Glutamatergic neuron (in vitro differentiated cells): ENCODE measurements at regions not wholly inside any gene's neighbourhood (a gene's known extent, or its start where the extent isn't known, plus 50 kb on each side); places are given as distances from the start of the nearest gene placed in this dataset.
"Not testable (repeated sequence)": the region's sequence is repeated elsewhere in the genome, so short reads cannot be mapped to it uniquely, and the experiment has no call there.

Source experiments
- DNase-seq: peaks from one replicate; pipeline ENCODE4 v3.0.0; 2022
- H3K27ac Mint-ChIP-seq: one replicate; pipeline ENCODE4 v1.8.0; 2020; ENCODE audit warnings: mild to moderate bottlenecking, mixed read lengths, inconsistent platforms; ENCODE audit not compliant: unreplicated experiment
- H3K27me3 Mint-ChIP-seq: one replicate; pipeline ENCODE4 v1.8.0; 2020; ENCODE audit warnings: mild to moderate bottlenecking, moderate library complexity, mixed read lengths, inconsistent platforms; ENCODE audit not compliant: unreplicated experiment
- H3K36me3 Mint-ChIP-seq: one replicate; pipeline ENCODE4 v1.8.0; 2020; ENCODE audit warnings: mild to moderate bottlenecking, mixed read lengths, inconsistent platforms; ENCODE audit not compliant: unreplicated experiment
- H3K4me1 Mint-ChIP-seq: one replicate; pipeline ENCODE4 v1.8.0; 2020; ENCODE audit warnings: mild to moderate bottlenecking, low read depth, mixed read lengths, inconsistent platforms; ENCODE audit not compliant: unreplicated experiment
- H3K4me3 Mint-ChIP-seq: one replicate; pipeline ENCODE4 v1.8.0; 2020; ENCODE audit warnings: mild to moderate bottlenecking, mixed read lengths, inconsistent platforms; ENCODE audit not compliant: unreplicated experiment
- H3K9me3 Mint-ChIP-seq: one replicate; pipeline ENCODE4 v1.8.0; 2020; ENCODE audit warnings: mild to moderate bottlenecking, moderate library complexity, mixed read lengths, inconsistent platforms; ENCODE audit not compliant: unreplicated experiment
- TF ChIP-seq, protein P1 (sequence below): fragments of 200-600 bp; sonication (generic); IDR thresholded peaks from one replicate; pipeline ENCODE4 v1.5.0; 2021; ENCODE audit not compliant: partially characterized antibody, unreplicated experiment

GRCh38 chr17:72380737-72381136 lies 259.9 kb downstream of the SOX9 start:
- H3K4me1 Mint-ChIP-seq = peaks cover 28% of the 10 kb centered on the region
- H3K4me3 Mint-ChIP-seq = no peak overlapping the region
- TF ChIP-seq, protein P1, sequence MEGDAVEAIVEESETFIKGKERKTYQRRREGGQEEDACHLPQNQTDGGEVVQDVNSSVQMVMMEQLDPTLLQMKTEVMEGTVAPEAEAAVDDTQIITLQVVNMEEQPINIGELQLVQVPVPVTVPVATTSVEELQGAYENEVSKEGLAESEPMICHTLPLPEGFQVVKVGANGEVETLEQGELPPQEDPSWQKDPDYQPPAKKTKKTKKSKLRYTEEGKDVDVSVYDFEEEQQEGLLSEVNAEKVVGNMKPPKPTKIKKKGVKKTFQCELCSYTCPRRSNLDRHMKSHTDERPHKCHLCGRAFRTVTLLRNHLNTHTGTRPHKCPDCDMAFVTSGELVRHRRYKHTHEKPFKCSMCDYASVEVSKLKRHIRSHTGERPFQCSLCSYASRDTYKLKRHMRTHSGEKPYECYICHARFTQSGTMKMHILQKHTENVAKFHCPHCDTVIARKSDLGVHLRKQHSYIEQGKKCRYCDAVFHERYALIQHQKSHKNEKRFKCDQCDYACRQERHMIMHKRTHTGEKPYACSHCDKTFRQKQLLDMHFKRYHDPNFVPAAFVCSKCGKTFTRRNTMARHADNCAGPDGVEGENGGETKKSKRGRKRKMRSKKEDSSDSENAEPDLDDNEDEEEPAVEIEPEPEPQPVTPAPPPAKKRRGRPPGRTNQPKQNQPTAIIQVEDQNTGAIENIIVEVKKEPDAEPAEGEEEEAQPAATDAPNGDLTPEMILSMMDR = no peak
- DNase-seq = no peak
- H3K36me3 Mint-ChIP-seq = no peaks in the 10 kb centered on the region
- H3K27me3 Mint-ChIP-seq = peaks cover 6% of the 10 kb centered on the region
- peaks cover 6% of the 10 kb centered on the region for H3K9me3 Mint-ChIP-seq
- no peak overlapping the region for H3K27ac Mint-ChIP-seq

DNA sequence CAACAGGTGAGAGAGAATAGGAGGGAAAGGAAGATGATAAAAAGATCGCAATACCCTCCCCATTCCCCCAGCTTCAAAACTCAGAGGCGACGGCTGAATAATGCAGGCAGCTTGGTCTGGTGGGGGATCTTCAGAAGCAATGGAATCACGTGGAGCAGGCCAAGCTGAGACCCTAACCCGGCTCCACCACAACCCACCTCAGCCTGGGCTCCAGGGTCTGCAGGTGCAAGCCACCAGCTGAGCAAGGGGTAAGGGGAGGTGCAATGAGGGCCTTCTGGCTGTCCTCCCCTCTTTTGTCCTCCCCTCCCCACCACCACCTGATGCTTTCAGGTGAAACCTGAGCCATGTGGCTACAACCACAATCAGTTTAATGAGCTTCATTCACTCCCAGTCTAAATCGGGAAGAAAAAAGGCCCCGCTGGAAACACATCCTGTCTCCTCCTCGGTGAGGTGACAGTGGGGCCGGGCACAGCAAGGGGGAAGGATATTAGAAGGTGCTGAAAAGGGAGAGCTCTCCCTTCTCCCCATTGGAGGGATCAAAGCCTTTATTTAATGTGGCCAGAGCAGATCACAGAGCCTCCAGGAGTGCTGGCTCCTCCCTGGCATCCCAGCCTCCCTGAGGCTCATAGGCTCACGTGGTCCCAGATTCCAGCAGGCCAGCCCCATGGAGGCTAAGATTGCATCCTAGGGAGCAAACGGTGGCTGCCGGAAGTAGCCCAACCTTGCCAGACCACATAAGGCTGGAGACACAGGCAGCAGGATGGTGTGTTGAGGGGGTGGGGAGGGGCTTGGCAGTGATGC lies 261.0 kb downstream of the SOX9 start:
- H3K4me3 Mint-ChIP-seq = no peak overlapping the region
- H3K9me3 Mint-ChIP-seq = peaks cover 7% of the 10 kb centered on the region
- H3K4me1 Mint-ChIP-seq = peaks cover 25% of the 10 kb centered on the region
- TF ChIP-seq, protein P1 = no peak
- DNase-seq = no peak
- H3K27me3 Mint-ChIP-seq = peaks cover 5% of the 10 kb centered on the region
- no peak overlapping the region for H3K27ac Mint-ChIP-seq
- H3K36me3 Mint-ChIP-seq = no peaks in the 10 kb centered on the region

DNA sequence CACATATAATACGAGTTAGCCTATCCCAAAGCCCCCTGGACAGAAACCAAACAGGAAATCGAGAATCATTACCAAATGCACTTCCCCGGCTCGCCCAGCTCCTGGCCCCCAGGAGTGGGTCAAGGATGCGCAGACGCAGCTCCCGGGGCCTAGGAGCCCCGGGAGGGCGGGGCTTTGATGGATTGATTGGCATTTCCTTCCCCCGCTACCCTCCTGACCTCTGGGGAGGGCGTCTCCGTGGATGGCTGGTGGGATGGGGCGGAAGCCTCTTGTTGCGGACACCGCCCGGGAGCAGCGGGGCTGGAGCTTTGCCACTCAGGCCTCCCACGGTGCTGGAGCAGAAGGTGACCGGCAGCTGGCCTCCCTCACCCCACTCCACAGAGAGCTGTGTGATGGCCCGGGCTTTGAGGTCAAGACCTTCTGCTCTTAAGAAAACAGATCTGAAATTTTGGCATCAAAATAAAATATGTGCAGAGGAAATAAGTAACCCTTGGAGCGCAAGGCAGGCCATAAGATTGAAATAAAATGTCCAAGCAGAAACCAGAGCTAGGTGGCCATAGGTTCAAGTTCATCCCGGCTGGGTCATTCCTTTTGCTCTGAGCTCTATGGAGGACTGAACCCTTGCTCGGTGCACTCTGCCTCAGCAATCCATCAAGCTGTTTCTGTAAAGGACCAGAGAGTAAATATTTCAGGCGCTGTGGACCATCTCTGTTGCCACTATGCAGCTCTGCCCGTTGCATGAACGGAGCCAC lies 262.3 kb downstream of the SOX9 start:
- no peaks in the 10 kb centered on the region for H3K36me3 Mint-ChIP-seq
- peaks cover 5% of the 10 kb centered on the region for H3K27me3 Mint-ChIP-seq
- peaks cover 20% of the 10 kb centered on the region for H3K4me1 Mint-ChIP-seq
- TF ChIP-seq, protein P1 = no peak
- H3K4me3 Mint-ChIP-seq = peak overlapping the region; percentile 1
- DNase-seq = peak; percentile 42
- H3K27ac Mint-ChIP-seq = no peak overlapping the region
- H3K9me3 Mint-ChIP-seq = peaks cover 5% of the 10 kb centered on the region

DNA sequence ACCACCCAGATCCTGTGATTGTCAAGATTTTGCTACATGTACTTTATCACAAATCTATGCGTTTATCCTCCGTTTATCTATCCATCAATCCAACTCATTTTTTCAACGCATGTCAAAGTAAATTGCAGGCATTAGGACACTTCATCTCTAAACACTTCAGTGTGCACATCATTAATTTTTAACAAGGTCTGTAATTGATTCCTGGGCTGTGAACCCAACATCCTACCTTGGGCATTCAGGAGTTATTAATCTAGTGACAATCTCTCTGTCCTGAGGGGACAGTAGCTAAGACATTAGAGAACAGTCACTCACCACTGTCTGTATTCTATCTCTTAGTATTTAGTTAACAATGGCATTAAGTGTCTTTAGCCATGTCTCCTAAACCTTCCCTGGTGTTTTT lies 264.7 kb downstream of the SOX9 start:
- Mint-ChIP-seq H3K36me3 (no peaks in the 10 kb centered on the region), H3K27ac (no peak overlapping the region), H3K9me3 (peaks cover 5% of the 10 kb centered on the region), H3K27me3 (peaks cover 4% of the 10 kb centered on the region), H3K4me1 (peaks cover 14% of the 10 kb centered on the region), H3K4me3 (no peak overlapping the region)
- DNase-seq = no peak
- TF ChIP-seq, protein P1 = no peak

DNA sequence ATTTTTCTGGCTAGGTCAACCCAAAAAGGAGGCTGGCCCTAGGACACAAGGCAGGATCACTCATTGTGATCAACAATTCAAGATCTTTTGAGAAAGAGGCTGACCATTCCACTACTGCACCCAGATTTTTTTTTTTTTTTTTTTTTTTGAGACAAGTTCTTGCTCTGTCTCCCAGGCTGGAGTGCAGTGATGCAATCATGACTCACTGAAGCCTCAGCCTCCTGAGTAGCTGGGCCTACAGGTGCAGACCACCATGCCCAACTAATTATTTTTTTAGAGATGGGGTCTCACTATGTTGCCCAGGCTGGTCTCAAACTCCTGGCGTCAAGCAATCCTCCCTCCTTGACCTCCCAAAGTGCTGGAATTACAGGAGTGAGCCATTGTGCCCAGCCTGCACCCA lies 265.4 kb downstream of the SOX9 start:
- H3K36me3 Mint-ChIP-seq, H3K9me3 Mint-ChIP-seq, H3K27ac Mint-ChIP-seq, DNase-seq, H3K27me3 Mint-ChIP-seq, H3K4me3 Mint-ChIP-seq: not testable (repeated sequence)
- H3K4me1 Mint-ChIP-seq = peaks cover 14% of the 10 kb centered on the region
